NOMO-1 treated with DMSO at 0.1 percent for 48 hours (cell line): ENCODE measurements at regions not wholly inside any gene's neighbourhood (a gene's known extent, or its start where the extent isn't known, plus 50 kb on each side); places are given as distances from the start of the nearest gene placed in this dataset.

Experiments
- DNase-seq: peaks from one replicate; lab custom pipeline; 2025; ENCODE audit not compliant: unreplicated experiment; lab: John Stamatoyannopoulos, UW

- DNase-seq = no peak
Observed at GRCh38 chr12:83414981-83415380, 728.3 kb downstream of the TMTC2 start.

DNA sequence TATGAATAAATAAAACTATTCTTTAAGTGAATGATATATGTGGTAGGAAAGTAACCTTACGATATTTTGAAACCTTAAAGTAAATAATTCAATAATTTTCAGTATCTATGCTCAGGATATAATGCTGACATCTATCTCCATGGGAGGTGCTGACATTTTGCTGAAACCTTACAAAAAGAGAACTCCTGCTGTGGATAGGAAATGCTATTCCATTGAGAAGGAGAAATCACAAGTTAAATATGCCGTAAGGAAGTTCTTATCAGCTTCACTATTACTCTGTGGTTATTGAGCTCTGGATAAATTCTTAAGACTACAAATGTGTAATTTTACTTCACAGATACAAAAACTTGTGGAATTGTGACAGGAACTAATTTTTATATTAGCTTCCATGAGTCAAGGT lies 722.1 kb downstream of the TMTC2 start:
- DNase-seq = no peak

DNA sequence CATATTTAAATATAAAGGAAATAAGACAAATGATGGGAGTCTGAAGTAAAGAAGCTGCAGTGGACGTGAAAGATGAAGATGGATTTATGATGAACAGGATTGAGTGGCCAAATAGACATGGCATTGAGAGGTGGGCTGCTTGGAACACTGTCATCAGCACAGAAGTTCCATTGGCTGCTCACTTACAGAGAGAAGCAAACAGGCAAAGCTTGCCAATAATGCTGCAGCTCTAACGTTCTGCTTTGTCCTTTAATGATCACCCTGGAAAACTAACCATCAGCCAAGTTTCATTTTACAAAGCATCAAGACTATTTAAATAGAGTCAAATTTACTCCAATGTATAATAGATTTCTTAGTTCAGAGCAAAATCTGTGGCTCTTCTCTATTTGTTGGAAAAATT lies 721.4 kb downstream of the TMTC2 start:
- DNase-seq = no peak

GRCh38 chr12:83404521-83404920 lies 717.8 kb downstream of the TMTC2 start:
- no peak for DNase-seq

DNA sequence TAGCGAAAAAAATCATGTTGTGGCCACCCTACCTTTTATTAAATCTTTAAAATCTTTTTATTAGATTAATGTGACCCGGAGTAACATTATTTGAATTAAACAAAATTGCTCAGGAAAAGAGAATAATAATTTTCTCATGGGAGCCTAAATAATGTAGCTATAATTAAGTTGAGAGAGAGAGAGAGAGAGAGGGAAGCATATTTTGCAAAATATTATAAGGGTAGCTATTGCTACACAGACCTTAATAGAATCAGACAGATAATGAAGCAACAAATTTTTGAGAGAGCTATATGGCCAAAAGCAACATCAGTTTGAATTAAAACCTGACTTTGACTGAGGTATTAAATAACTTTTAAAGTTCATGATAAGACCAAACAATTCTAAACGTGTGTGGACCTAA lies 703.5 kb downstream of the TMTC2 start:
- no peak for DNase-seq

DNA sequence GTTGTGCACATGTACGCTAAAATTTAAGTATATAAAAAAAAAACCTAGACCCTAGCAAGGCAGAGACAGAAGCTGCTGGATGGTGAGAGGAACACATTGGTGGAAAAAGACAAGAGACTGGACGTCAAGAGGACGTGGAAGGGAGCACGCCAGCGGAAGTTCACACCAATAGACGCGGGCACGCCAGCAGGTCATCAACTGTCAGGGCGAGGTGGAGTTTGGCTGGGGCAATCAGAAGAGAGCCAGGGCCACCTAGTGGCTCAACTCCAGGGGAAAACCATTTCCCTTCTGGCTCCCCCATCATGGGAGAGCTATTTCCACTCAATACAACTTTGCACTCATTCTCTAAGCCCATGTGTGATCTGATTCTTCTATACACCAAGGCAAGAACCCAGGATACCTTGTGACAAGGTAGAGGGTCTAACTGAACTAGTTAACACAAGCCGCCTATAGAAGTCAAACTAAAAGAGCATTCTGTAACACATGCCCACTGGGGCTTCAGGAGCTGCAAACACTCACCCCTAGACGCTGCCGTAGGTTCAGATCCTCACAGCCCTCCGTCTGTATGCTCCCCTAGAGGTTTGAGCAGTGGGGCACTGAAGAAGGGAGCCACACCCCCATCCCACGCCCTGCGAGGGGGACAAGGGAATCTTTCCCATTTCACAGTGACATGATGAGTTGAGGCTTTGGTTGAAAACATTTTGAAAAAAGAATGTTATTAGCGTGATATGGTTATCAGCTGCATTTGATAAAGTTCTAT lies 702.7 kb downstream of the TMTC2 start:
- peak; percentile 51 for DNase-seq

GRCh38 chr12:83388551-83388950 lies 701.8 kb downstream of the TMTC2 start:
- DNase-seq = no peak

DNA sequence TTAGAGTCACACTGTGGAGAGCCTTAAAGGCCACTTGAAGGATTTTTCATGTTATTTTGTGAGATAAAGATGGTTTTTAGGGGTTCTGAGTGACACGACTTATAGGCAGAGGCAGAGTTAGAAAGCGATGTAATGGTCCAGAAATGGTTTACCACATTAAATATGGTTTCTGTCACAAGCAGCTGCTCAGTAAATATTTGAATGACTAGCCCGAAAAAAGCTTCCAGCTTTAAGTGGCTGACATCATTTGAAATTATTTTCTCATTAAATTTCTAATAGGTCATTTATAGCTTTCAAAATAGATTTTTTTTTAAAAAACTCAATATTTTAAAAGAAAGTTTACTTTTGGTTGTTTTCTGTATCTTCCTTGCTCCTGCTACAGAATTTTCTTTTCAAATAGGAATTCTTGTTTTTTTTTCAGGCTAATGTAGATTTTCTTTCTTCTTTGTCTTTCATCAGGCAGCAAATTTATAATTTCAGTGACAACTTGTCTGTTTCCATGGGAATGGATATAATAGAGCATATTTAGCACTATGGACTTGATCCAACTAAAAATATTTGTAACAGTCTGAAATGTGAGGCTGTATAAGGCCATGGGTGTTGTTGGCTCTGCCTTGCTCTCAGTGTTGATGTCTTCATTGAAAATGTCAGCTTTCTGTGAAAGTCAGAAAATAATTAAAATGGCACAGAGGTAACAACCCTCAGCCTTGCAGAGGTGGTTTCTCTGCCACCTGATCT lies 700.0 kb downstream of the TMTC2 start:
- DNase-seq = no peak

DNA sequence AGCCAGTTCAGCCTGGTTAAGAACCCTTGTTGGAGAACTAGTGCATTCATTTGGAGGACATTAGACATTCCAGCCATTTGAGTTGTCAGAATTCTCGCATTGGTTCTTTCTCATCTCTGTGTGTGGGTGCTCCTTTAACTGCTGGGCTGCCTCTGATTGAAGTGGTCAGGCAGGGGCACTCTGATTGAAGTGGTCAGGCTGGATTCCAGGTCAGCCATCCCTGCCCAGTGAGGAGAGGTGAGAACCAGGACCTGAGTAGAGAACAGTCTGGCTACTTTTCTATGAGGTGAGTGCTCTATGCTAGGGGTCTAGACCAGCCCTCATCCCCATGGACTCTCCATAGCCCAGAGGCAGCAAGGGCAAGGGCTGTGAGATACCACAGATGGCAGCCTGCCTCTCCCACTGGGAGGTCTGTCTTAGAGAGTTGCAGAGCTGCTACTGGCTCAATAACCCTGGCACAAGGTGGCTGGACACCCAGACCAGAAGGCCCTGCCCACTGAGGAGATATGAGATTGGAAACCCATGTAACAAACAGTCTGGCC lies 691.6 kb downstream of the TMTC2 start:
- no peak for DNase-seq

- DNase-seq = no peak
Observed at GRCh38 chr12:83365317-83365716, 678.6 kb downstream of the TMTC2 start.

DNA sequence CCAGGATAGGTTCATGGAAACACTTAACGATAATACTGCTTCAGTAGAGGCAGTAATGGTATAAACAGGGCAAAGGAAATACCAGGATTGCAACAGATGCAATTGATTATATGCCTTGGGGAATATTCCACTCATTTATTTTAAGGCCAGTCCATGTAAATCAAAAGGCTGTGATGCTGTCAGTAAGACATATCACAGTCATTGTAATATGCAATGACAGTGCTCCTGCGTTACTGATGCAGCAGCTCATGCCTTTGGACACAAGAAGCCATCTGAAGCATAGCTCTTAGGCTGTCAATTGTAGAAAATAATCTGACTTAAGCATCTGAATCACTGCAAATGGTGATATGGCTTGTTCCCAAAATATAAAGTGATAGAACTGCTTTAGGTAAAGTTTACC lies 674.8 kb downstream of the TMTC2 start:
- DNase-seq = no peak

- no peak for DNase-seq
Observed at GRCh38 chr12:83361071-83361470, 674.4 kb downstream of the TMTC2 start.

DNA sequence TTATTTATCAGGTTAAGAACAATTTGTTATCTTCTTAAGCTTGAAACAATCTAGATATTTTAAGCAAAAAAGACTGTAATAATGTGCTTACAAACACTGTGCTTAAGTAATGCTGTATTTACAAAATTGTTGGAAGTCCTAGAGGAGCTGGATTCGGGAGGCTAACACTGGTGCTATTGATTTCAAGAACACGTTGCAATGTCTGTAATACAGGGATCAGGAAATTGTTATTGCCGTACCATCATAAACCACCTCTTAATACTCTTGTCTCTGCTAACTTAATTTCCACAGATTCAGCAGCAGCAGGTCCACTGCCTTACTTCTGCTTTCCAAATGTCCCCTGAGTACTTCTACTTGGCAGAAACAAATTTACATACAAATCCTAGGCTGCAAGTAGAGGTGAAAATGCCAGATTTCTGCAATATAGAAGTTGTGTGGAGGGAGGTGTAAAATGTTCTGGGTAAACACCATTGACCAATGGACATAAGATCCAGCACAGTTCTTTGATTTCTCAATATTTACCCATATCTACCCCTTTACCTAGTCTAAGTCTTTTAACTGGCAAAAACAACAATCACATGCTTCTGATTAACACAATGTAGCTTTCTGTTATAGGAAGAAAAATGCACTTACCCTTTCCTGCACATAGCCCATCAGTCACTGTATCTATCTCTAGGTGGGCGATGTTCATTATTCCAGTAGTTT lies 663.4 kb downstream of the TMTC2 start:
- peak; percentile 55 for DNase-seq

GRCh38 chr12:83346333-83346732 lies 659.6 kb downstream of the TMTC2 start:
- no peak for DNase-seq

- no peak for DNase-seq
Observed at GRCh38 chr12:83343767-83344166, 657.1 kb downstream of the TMTC2 start.

DNA sequence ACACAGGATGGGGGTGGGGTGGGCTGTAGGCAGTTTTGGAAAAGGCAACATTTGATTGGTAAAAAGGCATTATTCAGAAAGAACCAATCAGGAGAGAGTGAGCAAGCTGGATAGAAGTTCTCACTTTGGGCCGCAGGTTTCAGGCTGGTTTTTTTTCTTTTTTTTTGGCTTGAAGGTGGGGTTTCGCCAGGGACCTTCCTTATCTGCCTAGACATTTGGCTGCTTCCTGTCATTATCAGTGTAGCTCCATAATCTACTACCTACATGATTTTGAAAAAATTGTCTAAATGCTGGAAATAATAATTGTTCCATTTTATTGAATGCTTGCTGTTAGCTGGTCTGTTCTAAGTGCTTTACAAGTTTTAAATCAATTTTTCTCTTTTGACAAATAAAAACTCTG lies 649.0 kb downstream of the TMTC2 start:
- DNase-seq = no peak

DNA sequence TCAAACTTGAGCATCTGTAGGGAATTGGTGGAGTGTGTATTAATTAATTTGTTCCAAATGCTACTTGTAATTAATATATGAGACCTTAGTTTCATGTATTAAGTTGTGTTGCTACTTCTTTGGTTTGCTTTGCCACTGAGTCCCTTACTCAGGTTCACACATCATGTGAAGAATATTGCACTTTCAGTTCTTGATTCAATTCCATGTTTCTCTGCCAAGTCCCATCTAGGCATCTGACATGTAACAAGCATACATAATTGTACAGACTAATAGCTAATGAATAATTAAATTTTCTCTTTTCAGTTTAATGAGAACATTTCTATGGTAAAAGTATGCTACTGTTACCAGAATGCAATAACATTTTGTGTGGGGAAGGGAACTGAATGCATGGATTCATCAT lies 640.0 kb downstream of the TMTC2 start:
- no peak for DNase-seq

- no peak for DNase-seq
Observed at GRCh38 chr12:83323866-83324265, 637.2 kb downstream of the TMTC2 start.

DNA sequence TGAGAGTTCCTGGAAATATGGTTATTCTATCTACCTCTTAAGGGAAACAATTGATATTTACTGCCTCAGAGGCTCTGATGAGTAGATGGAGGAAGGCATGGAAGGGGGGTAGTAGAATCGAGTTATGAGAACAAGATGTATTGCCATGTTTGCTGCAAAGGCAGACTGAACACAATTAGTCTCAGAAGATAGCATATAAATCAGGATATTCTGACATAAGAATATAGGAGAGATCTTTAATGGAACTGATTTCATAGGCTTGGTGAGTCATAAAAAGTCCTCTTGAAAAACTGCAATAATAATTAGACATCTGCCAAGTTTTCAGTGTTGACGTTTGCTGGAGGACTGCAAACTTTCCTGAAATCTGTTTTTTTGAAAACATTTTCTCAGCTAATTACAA lies 636.1 kb downstream of the TMTC2 start:
- no peak for DNase-seq

DNA sequence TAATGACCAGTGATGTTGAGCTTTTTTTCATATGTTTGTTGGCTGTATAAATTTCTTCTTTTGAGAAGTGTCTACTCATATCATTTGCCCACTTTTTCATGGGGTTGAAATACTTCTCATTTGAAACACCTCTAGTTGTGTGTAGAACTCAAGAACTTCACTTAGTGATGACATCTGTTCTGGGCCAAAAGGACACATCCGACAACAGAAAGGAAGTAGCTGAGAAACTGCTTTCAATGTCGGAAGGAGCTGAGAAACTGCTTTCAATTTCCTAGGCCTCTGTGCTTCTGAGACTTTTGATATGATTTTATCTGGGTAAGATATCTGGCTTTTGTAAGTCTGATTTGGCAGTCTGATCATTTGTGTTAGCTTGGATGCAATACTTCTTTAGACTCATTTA lies 635.3 kb downstream of the TMTC2 start:
- DNase-seq = peak; percentile 13

DNA sequence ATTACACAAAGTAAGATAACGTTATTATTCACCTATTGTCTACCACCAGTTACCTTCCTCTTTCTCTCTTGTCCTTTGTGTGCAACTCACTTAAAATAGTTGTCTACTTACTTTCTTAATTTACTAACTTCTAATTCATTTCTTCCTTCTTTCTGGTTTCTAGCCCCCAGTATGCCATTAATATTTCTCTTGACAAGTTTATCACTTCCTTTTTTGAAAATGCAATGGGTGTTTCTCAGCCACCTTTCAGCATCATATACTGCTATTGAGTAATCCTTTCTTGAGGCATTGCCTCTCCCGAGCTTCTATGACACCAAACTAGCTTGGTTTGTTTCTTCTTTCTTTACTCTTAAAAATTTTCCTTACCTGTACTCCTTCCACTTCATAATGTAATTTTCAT lies 633.6 kb downstream of the TMTC2 start:
- DNase-seq = peak; percentile 99
